HG03354 (cell line): ENCODE measurements at regions not wholly inside any gene's neighbourhood (a gene's known extent, or its start where the extent isn't known, plus 50 kb on each side); places are given as distances from the start of the nearest gene placed in this dataset.

ENCODE experiments used
- ATAC-seq: cut with Tn5 transposase; IDR thresholded peaks from one replicate; pipeline ENCODE4 v1.9.1; 2021; ENCODE audit warnings: mild to moderate bottlenecking; ENCODE audit not compliant: unreplicated experiment, poor library complexity, severe bottlenecking

GRCh38 chr10:3476640-3477448 lies 304.3 kb upstream of the PITRM1 start:
- no peak for ATAC-seq

GRCh38 chr10:3476186-3476585 lies 303.6 kb upstream of the PITRM1 start:
- ATAC-seq: no peak

- no peak for ATAC-seq
Observed at GRCh38 chr10:3475367-3475766, 302.8 kb upstream of the PITRM1 start.

- no peak for ATAC-seq
Observed at GRCh38 chr10:3474266-3474665, 301.7 kb upstream of the PITRM1 start.

GRCh38 chr10:3473271-3473670 lies 300.7 kb upstream of the PITRM1 start:
- no peak for ATAC-seq

- no peak for ATAC-seq
Observed at GRCh38 chr10:3472287-3473051, 299.9 kb upstream of the PITRM1 start.

GRCh38 chr10:3471927-3472286 lies 299.3 kb upstream of the PITRM1 start:
- no peak for ATAC-seq

- no peak for ATAC-seq
Observed at GRCh38 chr10:3471472-3471871, 298.9 kb upstream of the PITRM1 start.

- no peak for ATAC-seq
Observed at GRCh38 chr10:3470191-3470590, 297.6 kb upstream of the PITRM1 start.

- ATAC-seq: no peak
Observed at GRCh38 chr10:3469639-3470020, 297.0 kb upstream of the PITRM1 start.

GRCh38 chr10:3468919-3469638 lies 296.5 kb upstream of the PITRM1 start:
- no peak for ATAC-seq

GRCh38 chr10:3467052-3467951 lies 294.7 kb upstream of the PITRM1 start:
- no peak for ATAC-seq

GRCh38 chr10:3465406-3465891 lies 292.9 kb upstream of the PITRM1 start:
- no peak for ATAC-seq

- no peak for ATAC-seq
Observed at GRCh38 chr10:3464760-3465405, 292.3 kb upstream of the PITRM1 start.

GRCh38 chr10:3460420-3461128 lies 288.0 kb upstream of the PITRM1 start:
- ATAC-seq: no peak

- no peak for ATAC-seq
Observed at GRCh38 chr10:3455385-3456334, 283.1 kb upstream of the PITRM1 start.

GRCh38 chr10:3452683-3453361 lies 280.2 kb upstream of the PITRM1 start:
- no peak for ATAC-seq
